DMS 273 treated with DMSO at 0.1 percent for 48 hours (cell line): ENCODE measurements at regions not wholly inside any gene's neighbourhood (a gene's known extent, or its start where the extent isn't known, plus 50 kb on each side); places are given as distances from the start of the nearest gene placed in this dataset.
"Not testable (repeated sequence)": the region's sequence is repeated elsewhere in the genome, so short reads cannot be mapped to it uniquely, and the experiment has no call there.

Experiments
- DNase-seq: peaks from one replicate; lab custom pipeline; 2025; lab: John Stamatoyannopoulos, UW

DNA sequence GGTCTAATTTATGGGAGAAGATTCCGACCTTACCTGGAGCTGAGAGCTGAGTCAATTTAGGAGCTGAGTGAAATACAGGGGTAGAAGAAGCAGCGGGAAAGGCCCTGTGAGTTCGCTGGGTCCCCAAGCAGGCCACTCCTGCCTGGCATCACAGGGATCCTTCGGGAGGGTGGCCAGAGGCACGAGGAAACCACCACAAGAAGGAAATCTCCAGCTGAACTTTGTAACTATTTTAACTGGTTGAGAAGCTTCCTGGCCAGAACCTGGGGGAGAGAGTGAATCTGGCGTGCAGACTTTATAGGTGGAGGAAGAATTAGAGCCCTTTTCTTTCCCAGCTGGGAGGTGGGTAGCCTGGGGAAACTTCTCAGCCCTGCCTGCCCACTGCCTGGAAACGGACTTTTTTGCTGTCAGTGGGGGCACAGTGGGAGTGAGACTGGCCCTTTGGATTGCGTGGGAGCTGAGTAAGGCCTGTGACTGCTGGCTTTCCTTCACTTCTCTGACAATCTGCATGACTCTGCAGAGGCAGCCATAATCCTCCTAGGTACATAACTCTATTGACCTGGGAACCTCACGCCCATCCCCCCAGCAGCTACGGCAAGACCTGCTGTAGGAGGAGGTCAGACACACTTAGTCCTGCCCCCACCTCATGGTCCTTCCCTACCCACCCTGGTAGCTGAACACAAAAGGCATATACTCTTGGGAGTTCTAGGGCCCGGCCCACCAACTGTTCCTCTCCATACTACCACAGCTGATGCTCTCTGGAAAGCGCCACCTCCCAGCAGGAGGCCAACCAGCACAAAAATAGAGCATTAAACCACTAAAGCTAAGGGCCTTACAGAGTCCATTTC lies 340.7 kb downstream of the CNTN3 start:
- no peak for DNase-seq

DNA sequence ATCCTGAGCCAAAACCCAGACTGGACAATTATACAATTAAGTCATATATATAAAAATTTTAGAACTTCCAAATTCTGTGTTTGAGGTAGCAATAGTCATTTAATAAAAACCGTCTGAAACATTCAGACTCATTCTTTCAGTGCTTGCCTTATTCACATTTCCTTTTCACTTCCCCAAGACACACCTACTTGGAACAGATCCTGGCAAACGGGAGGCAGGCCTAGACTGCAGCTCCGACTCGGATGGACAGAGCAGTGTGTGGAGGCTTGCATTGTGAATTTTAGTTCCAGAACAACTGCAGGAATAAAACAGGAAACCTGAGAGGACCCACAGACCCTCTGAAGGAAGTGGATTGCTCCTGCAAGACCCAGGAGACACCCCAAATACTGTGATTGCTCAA lies 341.4 kb downstream of the CNTN3 start:
- no peak for DNase-seq

DNA sequence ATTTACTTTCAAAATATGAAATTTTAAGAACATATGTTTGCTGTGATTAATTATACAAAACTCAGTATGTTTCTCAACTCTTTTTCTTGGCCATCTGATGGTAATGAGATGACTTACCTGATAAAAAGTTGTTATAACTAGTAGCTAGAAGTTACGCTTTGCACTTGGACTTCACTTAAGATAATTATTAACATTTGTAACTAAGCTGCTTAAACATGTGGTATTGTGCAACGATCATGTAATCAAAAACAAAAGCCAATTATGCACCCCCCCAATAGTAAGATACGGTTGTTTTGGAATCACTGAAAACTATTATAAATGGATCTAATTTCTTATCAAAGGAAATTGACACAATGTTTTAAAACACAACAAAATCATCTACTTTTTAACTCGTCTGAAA lies 342.9 kb downstream of the CNTN3 start:
- DNase-seq = no peak

DNA sequence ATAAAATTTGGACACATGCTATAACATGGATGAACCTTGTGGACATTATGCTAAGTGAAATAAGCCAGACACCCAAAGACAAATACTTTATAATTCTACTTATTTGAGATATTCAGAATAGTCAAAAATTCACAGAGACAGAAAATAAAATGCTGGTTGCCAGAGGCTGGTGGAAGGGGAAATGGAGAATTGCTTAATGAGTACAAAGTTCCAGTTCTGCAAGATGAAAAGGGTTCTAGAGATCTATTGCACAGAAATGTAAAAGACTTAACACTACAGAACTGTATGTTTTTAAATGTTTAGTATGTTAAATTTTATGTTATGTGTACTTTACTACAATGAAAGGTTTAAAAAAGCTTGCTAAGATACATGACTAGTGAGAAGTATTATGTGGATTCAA lies 344.8 kb downstream of the CNTN3 start:
- no peak for DNase-seq

DNA sequence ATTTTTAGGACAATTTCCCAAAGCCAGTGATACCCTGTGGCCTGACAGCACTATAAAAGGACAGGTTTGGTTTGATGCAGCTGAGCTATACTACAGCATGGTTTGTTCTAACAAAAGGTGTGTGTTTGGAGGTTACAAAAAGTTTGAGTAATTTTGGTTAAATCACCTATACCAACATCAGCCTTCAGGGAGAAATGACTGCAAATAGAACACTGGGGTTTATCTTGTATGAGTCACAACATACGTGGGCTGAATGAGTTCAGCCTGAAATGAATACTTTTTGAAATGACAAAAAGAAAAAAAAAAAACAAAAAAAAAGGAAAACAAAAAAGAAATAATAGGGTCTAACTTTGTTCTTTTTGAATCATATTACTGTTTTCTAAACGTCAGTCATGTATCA lies 345.7 kb downstream of the CNTN3 start:
- DNase-seq = no peak

DNA sequence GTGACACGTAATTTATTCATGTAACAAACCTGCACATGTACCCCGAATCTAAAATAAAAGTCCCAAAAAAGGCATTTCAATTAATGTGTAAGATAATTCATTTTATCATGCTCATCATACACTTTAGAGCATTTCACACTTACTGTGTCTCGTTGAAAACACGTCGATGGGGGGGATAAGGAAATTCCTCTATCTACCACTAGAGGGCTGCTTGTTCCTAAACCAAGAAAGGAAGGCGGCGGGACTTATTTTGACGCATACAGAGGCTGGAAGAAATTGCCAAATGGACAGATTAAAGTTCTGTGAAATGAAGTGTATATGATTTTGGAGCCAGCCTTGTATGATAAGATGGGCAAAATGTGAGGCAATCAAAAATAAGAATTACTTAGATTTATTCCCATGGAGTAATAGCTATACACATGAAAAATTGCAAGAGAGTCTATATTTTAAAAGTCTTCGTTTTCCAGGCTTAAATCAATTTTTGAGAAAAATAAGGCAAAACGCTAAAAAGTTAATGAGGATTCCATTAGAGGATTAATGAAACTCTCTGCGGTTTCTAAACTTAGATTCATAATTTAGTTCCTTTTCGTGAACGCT lies 346.8 kb downstream of the CNTN3 start:
- no peak for DNase-seq

DNA sequence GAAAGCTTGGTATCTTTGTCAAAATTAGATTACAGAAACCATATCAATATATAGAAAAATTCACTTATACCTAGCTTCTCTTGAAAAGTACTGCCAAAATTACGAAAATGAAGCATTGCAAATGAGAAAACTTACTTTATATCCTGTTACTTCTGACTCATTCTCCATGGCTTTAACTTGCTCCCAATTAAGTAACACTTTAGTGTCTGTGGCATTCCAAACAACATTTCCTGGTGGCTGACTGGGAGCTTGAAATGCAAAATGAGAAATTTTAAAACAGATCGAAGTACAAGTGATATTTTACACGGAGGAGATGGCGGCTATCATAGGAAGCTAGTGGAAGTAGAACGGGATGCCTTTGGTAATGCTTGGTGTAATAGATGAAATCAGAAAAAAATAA lies 347.3 kb downstream of the CNTN3 start:
- no peak for DNase-seq

DNA sequence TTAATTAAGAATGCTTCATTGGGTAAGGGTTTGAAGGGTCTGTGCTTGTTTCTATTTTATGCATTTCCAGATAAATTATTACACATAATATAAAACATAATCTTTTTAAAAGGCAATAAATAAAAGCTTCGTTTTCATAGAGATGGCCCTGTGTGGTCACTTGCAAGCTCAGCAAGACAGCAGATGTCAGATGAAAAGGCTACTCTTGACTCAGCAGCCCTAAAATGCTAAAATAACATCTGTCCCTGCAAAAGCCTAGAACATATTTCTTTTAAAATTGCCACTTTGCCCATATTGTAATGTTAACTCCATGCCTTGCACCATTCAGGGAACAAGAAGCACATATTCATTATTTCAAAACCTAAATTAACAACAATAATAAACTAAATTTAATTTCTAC lies 349.4 kb downstream of the CNTN3 start:
- DNase-seq = no peak

DNA sequence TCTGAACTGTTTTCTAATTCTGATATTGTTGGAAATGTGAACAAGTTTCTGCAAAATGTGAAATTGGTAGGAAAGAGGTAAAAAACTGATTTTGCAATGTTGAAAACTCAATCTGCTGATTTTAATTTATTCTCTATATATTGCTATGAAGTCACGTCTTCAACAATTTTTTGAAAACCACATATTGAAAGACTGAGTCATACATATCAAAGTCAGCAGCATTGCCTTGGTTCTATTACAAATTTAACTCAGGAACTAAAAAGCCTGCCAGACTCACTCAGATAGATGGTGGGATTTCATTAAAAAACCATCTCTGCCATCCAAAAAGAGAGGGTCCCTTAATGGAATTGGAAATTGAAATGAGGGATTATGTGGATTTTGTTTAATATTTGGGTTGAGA lies 351.4 kb downstream of the CNTN3 start:
- no peak for DNase-seq

DNA sequence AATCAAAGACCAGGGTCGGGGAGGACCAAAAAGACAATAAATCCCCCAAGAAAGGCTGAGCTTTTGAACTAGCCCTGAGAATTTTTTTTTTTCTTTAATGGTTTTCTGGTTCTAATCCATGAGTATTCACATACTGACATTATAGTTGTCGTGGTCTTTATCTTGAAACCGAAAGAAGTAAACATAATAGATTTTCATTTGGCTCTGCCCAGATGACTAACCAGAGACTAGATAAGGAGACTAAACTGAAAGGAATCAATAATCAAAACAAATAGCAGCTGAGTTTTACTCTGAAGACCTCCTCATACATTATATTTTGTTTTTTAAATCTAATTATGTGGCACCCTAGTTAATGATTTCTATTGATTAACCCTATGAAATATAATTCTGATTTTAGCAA lies 381.4 kb downstream of the CNTN3 start:
- DNase-seq = no peak

DNA sequence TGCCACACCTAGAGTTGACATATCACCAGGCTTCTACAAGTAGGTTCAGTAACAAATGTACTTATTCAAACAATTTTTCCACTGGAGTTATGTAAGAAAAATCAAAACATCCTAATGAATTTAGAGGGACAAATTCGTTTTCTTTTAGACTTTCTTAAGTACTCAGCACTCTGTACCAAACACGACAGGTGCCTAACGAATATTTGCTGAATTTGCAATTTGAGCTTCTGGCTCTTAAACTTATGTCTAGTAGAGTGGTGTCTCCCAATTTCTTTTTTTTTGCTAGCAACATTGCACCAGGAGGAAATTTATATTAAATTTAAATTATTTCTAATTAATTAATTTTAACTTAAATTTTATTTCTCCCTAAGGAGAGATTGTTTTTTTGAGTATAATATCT lies 397.0 kb downstream of the CNTN3 start:
- no peak for DNase-seq

DNA sequence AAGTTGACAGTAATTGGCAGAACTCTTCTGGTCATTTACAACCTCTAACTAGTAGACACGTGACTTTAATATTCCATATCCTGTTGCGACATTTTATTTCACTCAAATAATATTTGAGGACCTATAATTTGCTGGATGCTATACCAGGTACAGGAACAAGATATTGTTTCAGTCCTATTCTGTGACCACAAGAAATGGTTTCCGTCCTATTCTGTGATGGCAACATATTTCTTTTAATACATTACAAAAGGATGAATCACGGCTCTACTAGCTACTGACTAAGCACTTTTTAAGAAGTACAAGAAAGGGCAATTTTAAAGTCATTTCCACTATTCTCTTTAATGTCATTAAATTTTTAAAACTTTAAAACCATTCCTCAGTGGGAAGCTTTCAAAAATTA lies 400.2 kb downstream of the CNTN3 start:
- no peak for DNase-seq

DNA sequence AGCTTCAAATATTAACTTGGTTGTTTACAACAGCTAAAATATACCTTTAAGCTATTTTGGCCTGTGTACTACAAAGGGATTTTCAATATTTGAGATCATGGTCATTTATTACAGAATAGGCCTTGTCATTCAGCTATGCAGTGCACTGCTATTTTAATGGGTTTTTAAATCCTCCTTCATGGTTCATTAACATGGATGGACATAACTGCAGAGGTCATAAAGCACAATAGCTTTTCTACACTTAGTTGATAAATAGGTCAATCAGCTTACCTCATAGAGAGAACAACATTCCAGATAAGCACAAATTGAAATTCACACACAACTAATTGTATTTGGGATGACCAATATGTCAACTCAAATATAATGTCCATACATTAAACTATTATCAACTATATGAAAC lies 403.7 kb downstream of the CNTN3 start:
- DNase-seq = no peak

DNA sequence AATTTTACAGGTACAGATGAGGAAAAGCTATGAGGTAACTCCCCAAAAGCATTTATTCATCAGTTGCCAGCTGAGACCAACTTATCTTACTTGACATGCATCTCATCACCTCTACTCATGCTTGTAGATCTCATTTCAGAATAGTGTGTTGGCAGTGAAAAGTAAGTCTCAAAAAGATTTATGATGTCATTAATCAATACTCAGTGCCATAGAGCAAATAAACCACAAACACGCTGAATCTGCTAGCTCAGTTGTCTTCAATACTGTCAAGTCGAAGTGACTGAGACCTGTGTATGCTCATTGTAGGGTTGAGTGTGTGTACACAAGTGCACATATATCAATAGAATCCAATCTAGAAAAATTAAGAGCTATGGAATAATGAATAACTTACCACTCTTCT lies 413.5 kb downstream of the CNTN3 start:
- DNase-seq = no peak

DNA sequence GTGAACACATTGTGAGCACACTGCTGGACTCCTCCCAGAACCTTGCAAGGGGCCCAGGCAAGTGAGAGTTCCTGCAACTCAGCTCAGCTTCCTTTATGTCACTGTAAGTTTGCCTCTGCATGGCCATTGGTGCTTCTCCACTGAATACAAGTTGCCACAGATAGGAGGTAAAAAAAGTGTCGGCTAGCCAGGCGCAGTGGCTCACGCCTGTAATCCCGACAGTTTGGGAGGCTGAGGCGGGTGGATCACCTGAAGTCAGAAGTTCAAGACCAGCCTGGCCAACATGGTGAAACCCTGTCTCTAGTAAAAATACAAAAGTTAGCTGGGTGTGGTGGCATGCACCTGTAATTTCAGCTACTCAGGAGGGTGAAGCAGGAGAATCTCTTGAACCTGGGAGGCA lies 435.8 kb downstream of the CNTN3 start:
- not testable (repeated sequence) for DNase-seq

DNA sequence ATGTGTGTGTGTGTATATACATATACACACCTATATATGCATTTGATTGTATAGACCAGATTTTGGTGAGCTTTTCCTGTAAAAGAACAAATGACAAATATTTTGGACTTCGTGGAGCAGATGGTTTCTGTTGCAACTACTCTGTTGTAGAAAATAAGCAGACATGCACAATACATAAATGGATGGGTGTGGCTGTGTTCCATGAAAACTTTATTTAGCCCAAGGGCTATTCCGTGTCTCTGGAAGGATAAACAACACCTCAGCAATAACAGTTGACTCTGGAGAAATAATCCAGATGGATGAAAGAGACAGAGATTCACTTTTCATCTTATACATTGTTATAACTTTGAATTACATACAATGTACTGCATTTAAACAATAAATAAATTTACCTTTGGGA lies 441.4 kb downstream of the CNTN3 start:
- DNase-seq = no peak

DNA sequence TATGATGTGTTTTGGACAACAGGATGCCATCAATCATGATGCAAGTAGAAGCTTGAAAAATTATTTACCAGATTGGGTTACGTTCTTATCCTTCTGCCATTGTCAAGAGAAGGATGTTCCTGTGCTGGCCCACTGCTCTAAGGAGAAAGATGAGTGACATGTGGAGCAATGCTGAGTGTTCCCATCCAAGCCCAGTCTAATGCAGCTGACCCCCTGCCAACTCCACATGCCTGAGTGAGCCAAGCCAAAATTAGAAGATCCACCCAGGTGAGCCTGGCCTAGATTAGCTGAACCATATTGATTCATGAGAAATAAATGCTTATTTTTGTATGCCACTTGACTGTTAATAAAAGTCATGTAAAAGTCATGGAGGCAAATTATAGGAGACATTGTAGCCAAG lies 446.5 kb downstream of the CNTN3 start:
- DNase-seq = no peak

DNA sequence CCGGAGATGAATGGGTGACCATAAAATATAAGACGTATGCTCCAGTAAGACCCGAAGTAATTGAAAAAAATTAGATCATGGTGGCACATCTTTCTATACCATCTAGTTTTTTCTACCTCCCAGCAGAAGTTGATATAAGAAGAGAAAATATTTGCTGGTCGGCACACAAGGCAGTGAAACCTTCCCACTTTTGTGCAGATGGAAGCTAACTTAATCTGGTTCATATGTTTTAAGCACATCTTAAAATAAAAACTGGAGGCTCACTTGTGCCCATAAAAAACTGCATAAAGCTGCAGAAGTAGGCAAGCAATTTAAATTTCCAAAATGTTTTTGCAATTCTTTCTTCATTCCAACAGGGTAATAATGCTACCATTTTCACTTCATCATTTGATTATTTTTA lies 449.2 kb downstream of the CNTN3 start:
- DNase-seq = no peak

DNA sequence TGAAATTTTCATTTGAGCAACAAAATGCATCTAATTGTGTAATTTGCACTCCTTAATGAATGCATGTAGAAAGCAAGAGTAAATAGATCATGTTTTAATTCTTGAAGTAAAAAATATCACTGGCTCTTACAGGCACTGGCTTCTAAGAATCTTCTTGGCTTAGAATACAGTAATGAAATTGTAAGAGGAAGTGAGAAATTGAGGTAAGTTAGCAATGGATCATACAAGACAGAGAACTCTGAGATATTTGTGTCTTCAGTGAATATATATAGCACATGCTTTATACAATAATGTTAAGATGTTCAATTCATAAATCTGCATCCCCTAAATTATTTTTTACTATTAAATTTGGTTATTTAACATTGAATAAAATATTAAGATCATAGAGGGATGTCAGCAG lies 465.0 kb downstream of the CNTN3 start:
- DNase-seq = no peak

DNA sequence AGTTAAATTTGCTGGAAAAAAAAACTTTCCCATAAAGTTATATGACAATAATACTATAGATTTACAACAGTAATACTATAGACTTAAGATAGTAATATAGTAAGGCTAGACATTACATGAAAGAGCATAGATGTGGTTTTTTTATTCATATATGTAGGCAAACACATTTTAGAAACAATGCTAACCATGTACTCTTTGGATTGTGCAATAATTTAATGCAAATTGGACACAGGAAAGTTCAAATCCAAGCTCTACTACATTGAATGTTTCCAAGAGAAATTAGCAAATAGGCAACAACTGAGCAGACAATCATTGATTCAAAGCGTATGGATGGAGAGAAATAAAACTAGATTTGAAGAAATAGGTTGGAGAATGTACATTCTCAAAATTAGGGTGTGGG lies 469.2 kb downstream of the CNTN3 start:
- no peak for DNase-seq

DNA sequence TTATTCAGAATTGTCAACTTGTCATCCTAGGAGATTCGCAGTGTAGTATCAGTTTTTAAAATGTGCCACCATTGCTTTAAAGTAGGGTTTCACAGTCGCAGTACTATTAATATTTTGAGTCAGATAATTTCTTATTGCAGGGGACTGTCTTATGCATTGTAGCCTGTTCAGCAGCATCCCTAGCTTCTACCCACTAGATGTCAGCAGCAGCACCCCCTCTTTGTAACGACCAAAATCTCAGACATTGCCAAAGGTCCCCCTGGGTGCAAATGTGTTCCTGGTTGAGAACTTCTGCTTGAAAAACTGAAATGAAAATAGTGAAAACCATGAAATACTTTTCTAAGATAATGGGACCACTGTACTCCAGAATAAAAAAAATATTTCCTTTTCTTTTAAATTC lies 474.8 kb downstream of the CNTN3 start:
- DNase-seq = no peak

DNA sequence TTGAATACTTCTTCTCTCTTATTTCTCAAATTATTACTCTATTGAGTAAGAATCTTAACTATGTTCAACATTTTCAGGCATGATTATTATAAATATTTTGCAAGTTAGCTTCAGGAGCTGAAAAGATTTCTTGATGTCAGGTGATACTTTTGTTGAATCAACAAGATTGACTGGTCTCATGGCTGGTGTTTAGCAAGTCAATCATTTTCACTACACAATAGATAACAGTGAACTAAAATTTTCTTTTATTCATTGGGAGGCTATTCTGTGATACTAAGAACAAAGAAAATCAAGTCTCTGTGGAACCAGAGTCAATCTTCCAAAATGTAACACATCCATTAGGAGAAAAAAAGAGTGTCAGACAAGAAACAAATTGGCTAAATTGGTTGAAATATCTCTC lies 476.7 kb downstream of the CNTN3 start:
- DNase-seq = no peak

DNA sequence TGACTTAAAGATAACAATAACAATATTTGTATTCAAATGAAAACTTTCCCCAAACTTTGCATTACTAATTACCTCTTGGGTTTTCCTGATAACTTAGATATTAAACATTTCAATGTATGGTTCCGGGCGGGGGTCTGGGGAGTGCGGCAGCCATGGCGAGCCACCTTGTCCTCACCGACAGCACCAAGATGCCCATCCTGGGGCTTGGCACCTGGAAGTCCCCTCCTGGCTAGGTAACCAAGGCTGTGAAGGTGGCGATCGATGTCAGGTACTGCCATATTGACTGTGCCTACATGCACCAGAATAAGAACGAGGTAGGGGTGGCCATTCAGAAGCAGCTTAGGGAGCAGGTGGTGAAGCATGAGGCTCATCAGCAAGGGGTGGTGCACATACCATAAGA lies 478.7 kb downstream of the CNTN3 start:
- DNase-seq = no peak

DNA sequence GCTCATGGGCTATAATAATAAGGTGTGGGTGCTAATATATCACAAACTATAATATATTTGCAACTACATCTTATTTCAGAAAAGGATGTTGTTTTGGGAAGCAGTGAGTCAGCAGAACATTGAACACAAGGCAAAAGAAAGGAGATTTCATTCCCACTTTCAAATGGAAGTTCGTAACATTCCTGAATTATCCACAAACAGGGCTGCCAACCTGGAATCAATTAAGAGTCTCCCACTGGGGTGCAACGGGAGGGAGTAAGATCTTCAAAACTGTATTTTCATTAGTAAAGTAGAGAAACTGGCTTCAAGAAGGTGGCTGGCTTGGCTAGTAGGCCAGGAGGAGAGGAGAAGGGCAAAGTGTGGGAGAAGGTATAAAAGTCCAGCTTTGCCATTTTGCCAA lies 479.6 kb downstream of the CNTN3 start:
- no peak for DNase-seq
